ENCODE measurements at regions not wholly inside any gene's neighbourhood (a gene's known extent, or its start where the extent isn't known, plus 50 kb on each side); places are given as distances from the start of the nearest gene placed in this dataset.

GRCh38 chr5:15282611-15283010 lies 217.4 kb upstream of the FBXL7 start:
- no peak for TF ChIP-seq CTCF (IDR thresholded peaks at IDR 0.05; ENCODE audit: extremely low read depth in 1 of 2, insufficient read depth in 1 of 2, low read depth in 1 of 2, low read length in 2 of 2)
- no peak for TF ChIP-seq MAX (IDR thresholded peaks at IDR 0.05; ENCODE audit: insufficient read depth, insufficient read length)
- no peak for TF ChIP-seq FOS (IDR thresholded peaks at IDR 0.05; ENCODE audit: borderline replicate concordance, insufficient read depth, low read length)
- no peak for TF ChIP-seq EZH2 (IDR thresholded peaks at IDR 0.05; ENCODE audit: borderline replicate concordance, low read depth, low read length, severe bottlenecking)
- no peak for TF ChIP-seq MYC (IDR thresholded peaks at IDR 0.05; ENCODE audit: low read depth, low read length)
- no peak for TF ChIP-seq POLR2A (IDR thresholded peaks at IDR 0.05; ENCODE audit: low read depth, low read length)
- no peak for TF ChIP-seq POLR2AphosphoS5 (IDR thresholded peaks at IDR 0.05; ENCODE audit: insufficient read depth, low read depth, low read length)
- no peak for TF ChIP-seq JUN (IDR thresholded peaks at IDR 0.05; ENCODE audit: borderline replicate concordance, insufficient read depth, insufficient read length, low read depth)
- no peak for TF ChIP-seq GATA2 (IDR thresholded peaks at IDR 0.05; ENCODE audit: insufficient read depth, insufficient read length, low read depth, low read length)

Measured in endothelial cell of umbilical vein (primary cell).